ENCODE measurements at regions not wholly inside any gene's neighbourhood (a gene's known extent, or its start where the extent isn't known, plus 50 kb on each side); places are given as distances from the start of the nearest gene placed in this dataset.
"Not testable (repeated sequence)": the region's sequence is repeated elsewhere in the genome, so short reads cannot be mapped to it uniquely, and the experiment has no call there.

GRCh38 chr13:16201202-16201601 lies 2980.4 kb downstream of the TUBA3C start:
- not testable (repeated sequence) for FAIRE-seq; H3K27ac Mint-ChIP-seq (ENCODE audit: unreplicated experiment); H3K79me2 ChIP-seq (ENCODE audit: insufficient read depth, low read length); H3K9me3 ChIP-seq (ENCODE audit: insufficient read depth, low read depth, low read length); H3K27me3 ChIP-seq (ENCODE audit: insufficient read depth, low read length); H3K4me1 ChIP-seq (ENCODE audit: insufficient read depth, low read length); H3K36me3 Mint-ChIP-seq (ENCODE audit: low read depth, unreplicated experiment); H3K9me3 Mint-ChIP-seq (ENCODE audit: unreplicated experiment); H3K4me3 Mint-ChIP-seq (ENCODE audit: unreplicated experiment); H3K27me3 Mint-ChIP-seq (ENCODE audit: low read depth, unreplicated experiment); H3K9ac ChIP-seq (ENCODE audit: low read length); H3K27ac ChIP-seq (ENCODE audit: low read depth, low read length); H2AFZ ChIP-seq (ENCODE audit: low read depth, low read length); H3K4me2 ChIP-seq (ENCODE audit: low read length); H3K36me3 ChIP-seq (ENCODE audit: insufficient read depth, low read length); H3K4me1 Mint-ChIP-seq (ENCODE audit: low read depth, unreplicated experiment); DNase-seq (ENCODE audit: low read depth); H3K4me3 ChIP-seq (ENCODE audit: insufficient read depth, low read depth, low read length); H4K20me1 ChIP-seq (ENCODE audit: insufficient read depth, low read length)

- H3K27me3 ChIP-seq (ENCODE audit: insufficient read depth, low read length); H3K4me1 ChIP-seq (ENCODE audit: insufficient read depth, low read length); H3K4me3 Mint-ChIP-seq (ENCODE audit: unreplicated experiment); H3K27ac ChIP-seq (ENCODE audit: low read depth, low read length); H4K20me1 ChIP-seq (ENCODE audit: insufficient read depth, low read length); H3K9me3 Mint-ChIP-seq (ENCODE audit: unreplicated experiment); DNase-seq (ENCODE audit: low read depth); H3K27ac Mint-ChIP-seq (ENCODE audit: unreplicated experiment); H3K36me3 ChIP-seq (ENCODE audit: insufficient read depth, low read length); H2AFZ ChIP-seq (ENCODE audit: low read depth, low read length); H3K4me2 ChIP-seq (ENCODE audit: low read length); H3K36me3 Mint-ChIP-seq (ENCODE audit: low read depth, unreplicated experiment); H3K79me2 ChIP-seq (ENCODE audit: insufficient read depth, low read length); FAIRE-seq; H3K4me3 ChIP-seq (ENCODE audit: insufficient read depth, low read depth, low read length); H3K9me3 ChIP-seq (ENCODE audit: insufficient read depth, low read depth, low read length); H3K9ac ChIP-seq (ENCODE audit: low read length); H3K27me3 Mint-ChIP-seq (ENCODE audit: low read depth, unreplicated experiment); H3K4me1 Mint-ChIP-seq (ENCODE audit: low read depth, unreplicated experiment): not testable (repeated sequence)
Measured at GRCh38 chr13:16160609-16161008, 3021.0 kb downstream of the TUBA3C start.

DNA sequence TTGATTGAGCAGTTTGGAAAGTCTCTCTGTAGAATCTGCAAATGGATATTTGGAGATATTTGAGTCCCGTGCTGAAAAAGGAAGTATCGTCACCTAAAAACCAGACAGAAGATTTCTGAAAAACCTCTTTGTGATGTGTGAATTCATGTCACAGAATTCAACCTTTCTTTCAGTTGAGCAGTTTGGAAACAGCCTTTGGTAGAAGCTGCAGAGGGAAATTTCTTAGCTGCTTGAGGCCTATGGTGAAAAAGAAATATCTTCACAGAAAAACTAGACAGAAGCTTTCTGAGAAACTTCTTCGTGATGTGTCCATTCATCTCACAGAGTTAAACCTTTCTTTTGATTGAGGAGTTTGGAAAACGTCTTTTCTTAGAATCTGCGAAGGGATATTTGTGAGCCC lies 3022.7 kb downstream of the TUBA3C start:
- not testable (repeated sequence) for H3K4me3 Mint-ChIP-seq (ENCODE audit: unreplicated experiment); H3K27ac ChIP-seq (ENCODE audit: low read depth, low read length)

GRCh38 chr13:16158016-16158415 lies 3023.6 kb downstream of the TUBA3C start:
- not testable (repeated sequence) for H3K9ac ChIP-seq (ENCODE audit: low read length); H3K4me3 Mint-ChIP-seq (ENCODE audit: unreplicated experiment); H3K4me1 ChIP-seq (ENCODE audit: insufficient read depth, low read length); H3K9me3 ChIP-seq (ENCODE audit: insufficient read depth, low read depth, low read length); DNase-seq (ENCODE audit: low read depth); H3K4me3 ChIP-seq (ENCODE audit: insufficient read depth, low read depth, low read length); H3K9me3 Mint-ChIP-seq (ENCODE audit: unreplicated experiment); FAIRE-seq; H3K27ac ChIP-seq (ENCODE audit: low read depth, low read length); H3K4me1 Mint-ChIP-seq (ENCODE audit: low read depth, unreplicated experiment); H4K20me1 ChIP-seq (ENCODE audit: insufficient read depth, low read length); H3K27me3 Mint-ChIP-seq (ENCODE audit: low read depth, unreplicated experiment); H3K36me3 ChIP-seq (ENCODE audit: insufficient read depth, low read length); H3K4me2 ChIP-seq (ENCODE audit: low read length); H3K79me2 ChIP-seq (ENCODE audit: insufficient read depth, low read length); H2AFZ ChIP-seq (ENCODE audit: low read depth, low read length); H3K36me3 Mint-ChIP-seq (ENCODE audit: low read depth, unreplicated experiment); H3K27me3 ChIP-seq (ENCODE audit: insufficient read depth, low read length); H3K27ac Mint-ChIP-seq (ENCODE audit: unreplicated experiment)

More for the DNA sequence above, 3022.7 kb downstream of the TUBA3C start:
- H3K27ac Mint-ChIP-seq (ENCODE audit: unreplicated experiment); FAIRE-seq; H3K9ac ChIP-seq (ENCODE audit: low read length); H2AFZ ChIP-seq (ENCODE audit: low read depth, low read length); H3K4me2 ChIP-seq (ENCODE audit: low read length); H3K27me3 Mint-ChIP-seq (ENCODE audit: low read depth, unreplicated experiment); H3K9me3 Mint-ChIP-seq (ENCODE audit: unreplicated experiment); DNase-seq (ENCODE audit: low read depth); H3K9me3 ChIP-seq (ENCODE audit: insufficient read depth, low read depth, low read length); H3K4me3 ChIP-seq (ENCODE audit: insufficient read depth, low read depth, low read length); H3K36me3 ChIP-seq (ENCODE audit: insufficient read depth, low read length); H3K27me3 ChIP-seq (ENCODE audit: insufficient read depth, low read length); H3K79me2 ChIP-seq (ENCODE audit: insufficient read depth, low read length); H3K36me3 Mint-ChIP-seq (ENCODE audit: low read depth, unreplicated experiment); H3K4me1 ChIP-seq (ENCODE audit: insufficient read depth, low read length); H3K4me1 Mint-ChIP-seq (ENCODE audit: low read depth, unreplicated experiment); H4K20me1 ChIP-seq (ENCODE audit: insufficient read depth, low read length): not testable (repeated sequence)

GRCh38 chr13:16152849-16153248 lies 3028.8 kb downstream of the TUBA3C start:
- H3K27me3 ChIP-seq (ENCODE audit: insufficient read depth, low read length); H3K4me3 ChIP-seq (ENCODE audit: insufficient read depth, low read depth, low read length); H3K36me3 ChIP-seq (ENCODE audit: insufficient read depth, low read length); H3K27ac ChIP-seq (ENCODE audit: low read depth, low read length); H4K20me1 ChIP-seq (ENCODE audit: insufficient read depth, low read length); H3K4me2 ChIP-seq (ENCODE audit: low read length); H3K27me3 Mint-ChIP-seq (ENCODE audit: low read depth, unreplicated experiment); H3K9ac ChIP-seq (ENCODE audit: low read length); H3K79me2 ChIP-seq (ENCODE audit: insufficient read depth, low read length); H3K9me3 ChIP-seq (ENCODE audit: insufficient read depth, low read depth, low read length); H3K4me1 Mint-ChIP-seq (ENCODE audit: low read depth, unreplicated experiment); H3K4me1 ChIP-seq (ENCODE audit: insufficient read depth, low read length); H2AFZ ChIP-seq (ENCODE audit: low read depth, low read length); H3K27ac Mint-ChIP-seq (ENCODE audit: unreplicated experiment); H3K36me3 Mint-ChIP-seq (ENCODE audit: low read depth, unreplicated experiment); DNase-seq (ENCODE audit: low read depth); FAIRE-seq; H3K4me3 Mint-ChIP-seq (ENCODE audit: unreplicated experiment): not testable (repeated sequence)
- peaks cover 11% of the 10 kb centered on the region for H3K9me3 Mint-ChIP-seq (ENCODE audit: unreplicated experiment)

- H3K79me2 ChIP-seq (ENCODE audit: insufficient read depth, low read length); H3K4me2 ChIP-seq (ENCODE audit: low read length); H3K36me3 Mint-ChIP-seq (ENCODE audit: low read depth, unreplicated experiment); H3K27ac Mint-ChIP-seq (ENCODE audit: unreplicated experiment); H3K9me3 ChIP-seq (ENCODE audit: insufficient read depth, low read depth, low read length); H3K36me3 ChIP-seq (ENCODE audit: insufficient read depth, low read length); H3K4me1 Mint-ChIP-seq (ENCODE audit: low read depth, unreplicated experiment); H3K9ac ChIP-seq (ENCODE audit: low read length); H3K27me3 Mint-ChIP-seq (ENCODE audit: low read depth, unreplicated experiment); H3K4me3 Mint-ChIP-seq (ENCODE audit: unreplicated experiment); H3K27me3 ChIP-seq (ENCODE audit: insufficient read depth, low read length); H3K4me1 ChIP-seq (ENCODE audit: insufficient read depth, low read length); H2AFZ ChIP-seq (ENCODE audit: low read depth, low read length); H3K4me3 ChIP-seq (ENCODE audit: insufficient read depth, low read depth, low read length); FAIRE-seq; DNase-seq (ENCODE audit: low read depth); H3K27ac ChIP-seq (ENCODE audit: low read depth, low read length); H4K20me1 ChIP-seq (ENCODE audit: insufficient read depth, low read length): not testable (repeated sequence)
- H3K9me3 Mint-ChIP-seq (ENCODE audit: unreplicated experiment): peaks cover 11% of the 10 kb centered on the region
Measured at GRCh38 chr13:16151296-16151695, 3030.3 kb downstream of the TUBA3C start.
